GM23338 (cell line): ENCODE measurements at regions not wholly inside any gene's neighbourhood (a gene's known extent, or its start where the extent isn't known, plus 50 kb on each side); places are given as distances from the start of the nearest gene placed in this dataset.
"Not testable (repeated sequence)": the region's sequence is repeated elsewhere in the genome, so short reads cannot be mapped to it uniquely, and the experiment has no call there.

Source experiments
- ATAC-seq: fragments of 200-7000 bp; cut with Tn5 transposase; 3 replicates; pipeline ENCODE4 v1.9.1; 2020
- DNase-seq: peaks from one replicate; pipeline ENCODE4 v3.0.0-alpha.2; 2015; ENCODE audit warnings: low spot score
- H2AFZ ChIP-seq: fragments of 200-600 bp; sonication (generic); 2 replicates; pipeline ENCODE4 v1.8.0; 2016; ENCODE audit warnings: antibody characterized with exemption, mild to moderate bottlenecking, moderate library complexity
- H3F3A ChIP-seq: fragments of 200-600 bp; sonication (generic); replicated peaks from 2 replicates; pipeline ENCODE4 v1.8.0; 2017; ENCODE audit warnings: antibody characterized with exemption, mixed run types, low read depth
- H3K27ac ChIP-seq: fragments of 200-600 bp; sonication (generic); 2 replicates; pipeline ENCODE4 v1.6.1; 2016; ENCODE audit warnings: low read depth
- H3K27me3 ChIP-seq: fragments of 200-600 bp; sonication (generic); 2 replicates; pipeline ENCODE4 v1.8.0; 2016; ENCODE audit warnings: mild to moderate bottlenecking, mixed run types, moderate library complexity; ENCODE audit not compliant: insufficient read depth
- H3K36me3 ChIP-seq: fragments of 200-600 bp; sonication (generic); 2 replicates; pipeline ENCODE4 v1.8.0; 2016; ENCODE audit warnings: mild to moderate bottlenecking; ENCODE audit not compliant: insufficient read depth
- H3K4me1 ChIP-seq: fragments of 200-600 bp; sonication (generic); 2 replicates; pipeline ENCODE4 v1.8.0; 2016; ENCODE audit warnings: mild to moderate bottlenecking, moderate library complexity; ENCODE audit not compliant: insufficient read depth
- H3K4me2 ChIP-seq: fragments of 200-600 bp; sonication (generic); 2 replicates; pipeline ENCODE4 v1.7.1; 2017; ENCODE audit warnings: mixed run types
- H3K4me3 ChIP-seq: fragments of 200-600 bp; sonication (generic); 2 replicates; pipeline ENCODE4 v1.6.1; 2016; ENCODE audit warnings: mixed run types
- H3K79me2 ChIP-seq: fragments of 200-600 bp; sonication (generic); replicated peaks from 2 replicates; pipeline ENCODE4 v1.8.0; 2017; ENCODE audit warnings: mild to moderate bottlenecking; ENCODE audit not compliant: insufficient read depth
- H3K9me2 ChIP-seq: fragments of 200-600 bp; sonication (generic); 2 replicates; pipeline ENCODE4 v1.8.0; 2017; ENCODE audit not compliant: insufficient read depth
- H4K20me1 ChIP-seq: fragments of 200-600 bp; sonication (generic); replicated peaks from 2 replicates; pipeline ENCODE4 v1.8.0; 2017; ENCODE audit warnings: mild to moderate bottlenecking; ENCODE audit not compliant: insufficient read depth
- H3K27ac Mint-ChIP-seq: 2 replicates; pipeline ENCODE4 v1.8.0; 2020; ENCODE audit warnings: inconsistent platforms, mild to moderate bottlenecking, moderate library complexity, mixed read lengths
- H3K27me3 Mint-ChIP-seq: 3 replicates; pipeline ENCODE4 v1.8.0; 2022; ENCODE audit warnings: low read depth, mild to moderate bottlenecking, moderate library complexity, mixed read lengths, inconsistent platforms; ENCODE audit not compliant: insufficient read depth, poor library complexity
- H3K36me3 Mint-ChIP-seq: 3 replicates; pipeline ENCODE4 v1.8.0; 2021; ENCODE audit warnings: low read depth, mild to moderate bottlenecking, inconsistent platforms, moderate library complexity, mixed read lengths
- H3K4me1 Mint-ChIP-seq: 3 replicates; pipeline ENCODE4 v1.8.0; 2020; ENCODE audit warnings: mild to moderate bottlenecking, inconsistent platforms, mixed read lengths
- H3K4me3 Mint-ChIP-seq: 3 replicates; pipeline ENCODE4 v1.8.0; 2021; ENCODE audit warnings: moderate library complexity, mild to moderate bottlenecking, inconsistent platforms, mixed read lengths
- H3K9me3 Mint-ChIP-seq: 3 replicates; pipeline ENCODE4 v1.8.0; 2020; ENCODE audit warnings: moderate library complexity, mild to moderate bottlenecking, inconsistent platforms, mixed read lengths
- TF ChIP-seq, protein P1 (sequence below), 2 experiments: fragments of 200-600 bp in 1 of 2; sonication (generic) in 1 of 2; conservative IDR thresholded peaks; 2 replicates each; pipeline versions ENCODE4 v1.5.1 to v1.6.1; 2016 to 2017; ENCODE audit warnings: antibody characterized with exemption in 2 of 2, low read depth in 2 of 2, mild to moderate bottlenecking in 2 of 2, moderate library complexity in 1 of 2

- not testable (repeated sequence) for H2AFZ ChIP-seq, H3K27me3 Mint-ChIP-seq, H3K27ac ChIP-seq, H3K79me2 ChIP-seq, H3K4me1 ChIP-seq, H3K4me3 Mint-ChIP-seq, H3K27ac Mint-ChIP-seq, H4K20me1 ChIP-seq, H3K36me3 Mint-ChIP-seq, H3K9me2 ChIP-seq, H3K27me3 ChIP-seq, H3K9me3 Mint-ChIP-seq, H3K4me1 Mint-ChIP-seq, H3K4me2 ChIP-seq, H3K4me3 ChIP-seq, H3F3A ChIP-seq, H3K36me3 ChIP-seq
- peak; percentile 2 for DNase-seq
- ATAC-seq, result peak; percentile 88
- TF ChIP-seq, protein P1, sequence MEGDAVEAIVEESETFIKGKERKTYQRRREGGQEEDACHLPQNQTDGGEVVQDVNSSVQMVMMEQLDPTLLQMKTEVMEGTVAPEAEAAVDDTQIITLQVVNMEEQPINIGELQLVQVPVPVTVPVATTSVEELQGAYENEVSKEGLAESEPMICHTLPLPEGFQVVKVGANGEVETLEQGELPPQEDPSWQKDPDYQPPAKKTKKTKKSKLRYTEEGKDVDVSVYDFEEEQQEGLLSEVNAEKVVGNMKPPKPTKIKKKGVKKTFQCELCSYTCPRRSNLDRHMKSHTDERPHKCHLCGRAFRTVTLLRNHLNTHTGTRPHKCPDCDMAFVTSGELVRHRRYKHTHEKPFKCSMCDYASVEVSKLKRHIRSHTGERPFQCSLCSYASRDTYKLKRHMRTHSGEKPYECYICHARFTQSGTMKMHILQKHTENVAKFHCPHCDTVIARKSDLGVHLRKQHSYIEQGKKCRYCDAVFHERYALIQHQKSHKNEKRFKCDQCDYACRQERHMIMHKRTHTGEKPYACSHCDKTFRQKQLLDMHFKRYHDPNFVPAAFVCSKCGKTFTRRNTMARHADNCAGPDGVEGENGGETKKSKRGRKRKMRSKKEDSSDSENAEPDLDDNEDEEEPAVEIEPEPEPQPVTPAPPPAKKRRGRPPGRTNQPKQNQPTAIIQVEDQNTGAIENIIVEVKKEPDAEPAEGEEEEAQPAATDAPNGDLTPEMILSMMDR (conservative IDR thresholded peaks at IDR 0.05; ENCODE audit: low read depth in 2 of 2), result peak; percentile 18 to 36; a peak in 3 of 4 replicates
Measured at GRCh38 chr5:176045442-176045841, 77.3 kb upstream of the THOC3 start.

- not testable (repeated sequence) for H2AFZ ChIP-seq, H3K4me3 ChIP-seq, H3K4me1 Mint-ChIP-seq, H3K27me3 Mint-ChIP-seq, H3K36me3 Mint-ChIP-seq, H3K4me3 Mint-ChIP-seq, H3K79me2 ChIP-seq, H3K27me3 ChIP-seq, H3K4me1 ChIP-seq, DNase-seq, H3K4me2 ChIP-seq, H3F3A ChIP-seq, H3K27ac ChIP-seq, H3K9me2 ChIP-seq, ATAC-seq, H3K9me3 Mint-ChIP-seq, H3K36me3 ChIP-seq, H3K27ac Mint-ChIP-seq, H4K20me1 ChIP-seq
Measured at GRCh38 chr5:176048671-176049070, 80.6 kb upstream of the THOC3 start.

DNA sequence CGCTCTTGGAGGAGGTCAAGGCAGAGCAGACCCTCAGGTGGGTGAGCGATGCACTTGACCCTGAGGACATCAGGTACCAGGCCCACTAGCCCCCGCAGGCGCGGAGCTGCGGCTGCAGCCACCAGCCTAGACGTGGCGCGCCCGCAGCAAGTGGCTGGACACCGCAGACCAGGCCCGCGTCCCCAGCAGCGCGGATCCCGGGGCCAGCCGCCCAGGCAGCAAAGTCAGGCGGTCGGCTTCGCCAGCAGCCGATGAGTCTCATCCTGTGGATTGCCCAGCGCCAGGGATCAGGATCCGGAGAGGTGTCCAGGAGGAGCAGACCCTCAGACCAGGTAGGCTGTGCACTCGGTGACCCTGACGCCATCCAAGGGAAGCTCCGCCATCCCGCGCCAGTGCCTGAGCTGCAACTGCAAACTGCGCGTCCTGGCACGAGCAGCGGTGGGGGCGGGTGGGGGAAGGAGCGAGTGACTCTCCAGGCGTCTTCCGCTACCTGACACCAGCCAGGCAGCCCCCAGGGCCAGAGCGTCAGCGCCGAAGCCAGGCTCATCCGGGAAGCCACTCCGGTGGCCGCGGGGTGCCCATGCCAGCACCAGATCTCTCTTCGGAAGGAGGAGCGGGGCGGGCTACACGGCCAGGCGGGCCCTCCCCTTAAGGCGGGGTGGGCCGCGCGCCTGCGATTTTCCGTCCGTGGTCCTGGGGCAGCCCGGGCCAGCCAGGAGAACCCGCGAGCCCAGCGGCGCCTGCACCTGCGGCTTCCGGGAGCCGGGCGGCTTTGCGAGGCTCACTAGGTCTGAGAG is 92.6 kb upstream of the THOC3 start:
- not testable (repeated sequence) for H3F3A ChIP-seq, H3K4me3 ChIP-seq, DNase-seq, H4K20me1 ChIP-seq, H3K27ac Mint-ChIP-seq, H3K4me3 Mint-ChIP-seq, H3K4me1 ChIP-seq, H2AFZ ChIP-seq, H3K36me3 Mint-ChIP-seq, ATAC-seq, H3K27ac ChIP-seq, H3K9me3 Mint-ChIP-seq, H3K9me2 ChIP-seq, H3K79me2 ChIP-seq, H3K4me2 ChIP-seq, H3K4me1 Mint-ChIP-seq, H3K36me3 ChIP-seq, H3K27me3 Mint-ChIP-seq, H3K27me3 ChIP-seq

DNA sequence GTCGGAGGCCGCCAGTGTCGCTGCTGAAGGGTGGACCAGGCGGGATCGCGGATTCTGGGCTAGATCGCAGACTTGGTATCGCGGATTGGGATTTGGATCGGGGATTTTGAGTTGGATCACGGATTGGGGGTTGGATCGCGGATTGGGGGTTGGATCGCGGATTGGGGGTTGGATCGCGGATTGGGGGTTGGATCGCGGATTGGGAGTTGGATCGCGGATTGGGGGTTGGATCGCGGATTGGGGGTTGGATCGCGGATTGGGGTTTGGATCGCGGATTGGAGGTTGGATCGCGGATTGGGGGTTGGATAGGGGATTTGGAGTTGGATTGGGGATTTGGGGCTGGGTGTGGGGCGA is 93.1 kb upstream of the THOC3 start:
- H3K4me1 Mint-ChIP-seq, H3K27me3 ChIP-seq, H3K4me1 ChIP-seq, H3K27ac Mint-ChIP-seq, H2AFZ ChIP-seq, H3F3A ChIP-seq, H3K9me2 ChIP-seq, H3K4me3 ChIP-seq, H3K36me3 ChIP-seq, H3K27me3 Mint-ChIP-seq, H4K20me1 ChIP-seq, H3K36me3 Mint-ChIP-seq, H3K27ac ChIP-seq, H3K79me2 ChIP-seq, ATAC-seq, H3K4me3 Mint-ChIP-seq, H3K9me3 Mint-ChIP-seq, H3K4me2 ChIP-seq: not testable (repeated sequence)
- peak; percentile 6 for DNase-seq

DNA sequence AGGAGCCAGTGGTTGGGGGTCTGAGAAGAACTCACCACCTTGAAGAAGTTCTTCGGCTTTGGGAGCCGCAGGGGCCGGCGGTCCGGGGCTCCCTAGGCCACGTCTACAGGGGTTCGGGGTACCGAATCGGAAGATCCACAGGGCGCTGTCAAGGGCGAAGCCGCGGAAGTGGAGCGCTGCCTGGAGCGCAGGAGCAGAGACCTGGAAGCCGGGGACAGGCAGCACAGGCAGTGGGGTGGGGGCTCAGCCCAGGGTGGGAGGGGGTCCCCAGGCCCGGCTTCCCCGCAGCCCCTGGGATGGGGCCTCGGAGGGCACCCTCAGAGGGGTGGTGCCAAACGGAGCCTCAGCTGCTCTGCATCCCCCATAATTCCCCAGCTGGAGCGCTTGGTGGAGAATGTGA is 93.5 kb upstream of the THOC3 start:
- not testable (repeated sequence) for H3K4me2 ChIP-seq, H3F3A ChIP-seq, H3K27ac Mint-ChIP-seq, H3K4me3 ChIP-seq, H3K4me1 Mint-ChIP-seq, ATAC-seq, H3K27me3 ChIP-seq, DNase-seq, H3K9me3 Mint-ChIP-seq, H3K79me2 ChIP-seq, H3K9me2 ChIP-seq, H3K36me3 ChIP-seq, H3K27ac ChIP-seq, H3K36me3 Mint-ChIP-seq, H3K27me3 Mint-ChIP-seq, H3K4me3 Mint-ChIP-seq, H2AFZ ChIP-seq, H3K4me1 ChIP-seq, H4K20me1 ChIP-seq

- not testable (repeated sequence) for H3K27me3 Mint-ChIP-seq, H3F3A ChIP-seq, H3K27me3 ChIP-seq, H3K4me3 Mint-ChIP-seq, H3K9me3 Mint-ChIP-seq, H3K4me2 ChIP-seq, H3K79me2 ChIP-seq, DNase-seq, H3K27ac ChIP-seq, H3K4me3 ChIP-seq, H3K9me2 ChIP-seq, H3K36me3 ChIP-seq, H3K4me1 Mint-ChIP-seq, H3K36me3 Mint-ChIP-seq, H3K4me1 ChIP-seq, H3K27ac Mint-ChIP-seq, ATAC-seq, H2AFZ ChIP-seq, H4K20me1 ChIP-seq
Measured at GRCh38 chr5:176066262-176066945, 98.3 kb upstream of the THOC3 start.
